ENCODE measurements at regions not wholly inside any gene's neighbourhood (a gene's known extent, or its start where the extent isn't known, plus 50 kb on each side); places are given as distances from the start of the nearest gene placed in this dataset.

DNA sequence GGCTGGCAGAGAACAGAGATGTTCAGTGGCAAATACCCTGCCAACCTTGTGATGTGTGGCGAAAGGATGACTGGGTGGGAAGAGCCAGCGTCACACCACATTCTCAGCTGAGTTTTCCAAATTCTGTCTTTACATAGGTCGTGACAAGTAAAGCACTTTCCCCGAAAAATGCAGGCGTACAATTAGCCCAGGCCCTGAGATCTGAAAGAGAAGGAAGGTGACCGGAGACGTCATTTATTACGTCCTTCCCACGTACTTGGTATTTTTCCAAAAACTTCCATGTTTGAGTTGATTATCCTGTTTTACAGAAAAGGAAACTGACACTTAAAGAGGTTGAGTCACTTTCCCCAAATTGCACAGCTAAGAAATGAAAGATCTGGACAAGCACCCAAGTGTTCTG, 413.3 kb downstream of the PRDM2 start:
- TF ChIP-seq, protein P1, sequence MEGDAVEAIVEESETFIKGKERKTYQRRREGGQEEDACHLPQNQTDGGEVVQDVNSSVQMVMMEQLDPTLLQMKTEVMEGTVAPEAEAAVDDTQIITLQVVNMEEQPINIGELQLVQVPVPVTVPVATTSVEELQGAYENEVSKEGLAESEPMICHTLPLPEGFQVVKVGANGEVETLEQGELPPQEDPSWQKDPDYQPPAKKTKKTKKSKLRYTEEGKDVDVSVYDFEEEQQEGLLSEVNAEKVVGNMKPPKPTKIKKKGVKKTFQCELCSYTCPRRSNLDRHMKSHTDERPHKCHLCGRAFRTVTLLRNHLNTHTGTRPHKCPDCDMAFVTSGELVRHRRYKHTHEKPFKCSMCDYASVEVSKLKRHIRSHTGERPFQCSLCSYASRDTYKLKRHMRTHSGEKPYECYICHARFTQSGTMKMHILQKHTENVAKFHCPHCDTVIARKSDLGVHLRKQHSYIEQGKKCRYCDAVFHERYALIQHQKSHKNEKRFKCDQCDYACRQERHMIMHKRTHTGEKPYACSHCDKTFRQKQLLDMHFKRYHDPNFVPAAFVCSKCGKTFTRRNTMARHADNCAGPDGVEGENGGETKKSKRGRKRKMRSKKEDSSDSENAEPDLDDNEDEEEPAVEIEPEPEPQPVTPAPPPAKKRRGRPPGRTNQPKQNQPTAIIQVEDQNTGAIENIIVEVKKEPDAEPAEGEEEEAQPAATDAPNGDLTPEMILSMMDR (IDR thresholded peaks at IDR 0.05; ENCODE audit: low read length, missing control alignments) = no peak
- H3K4me3 ChIP-seq (replicated peaks; ENCODE audit: low read depth, low read length) = no peak overlapping the region
- DNase-seq (ENCODE audit: low read depth) = no peak

DNA sequence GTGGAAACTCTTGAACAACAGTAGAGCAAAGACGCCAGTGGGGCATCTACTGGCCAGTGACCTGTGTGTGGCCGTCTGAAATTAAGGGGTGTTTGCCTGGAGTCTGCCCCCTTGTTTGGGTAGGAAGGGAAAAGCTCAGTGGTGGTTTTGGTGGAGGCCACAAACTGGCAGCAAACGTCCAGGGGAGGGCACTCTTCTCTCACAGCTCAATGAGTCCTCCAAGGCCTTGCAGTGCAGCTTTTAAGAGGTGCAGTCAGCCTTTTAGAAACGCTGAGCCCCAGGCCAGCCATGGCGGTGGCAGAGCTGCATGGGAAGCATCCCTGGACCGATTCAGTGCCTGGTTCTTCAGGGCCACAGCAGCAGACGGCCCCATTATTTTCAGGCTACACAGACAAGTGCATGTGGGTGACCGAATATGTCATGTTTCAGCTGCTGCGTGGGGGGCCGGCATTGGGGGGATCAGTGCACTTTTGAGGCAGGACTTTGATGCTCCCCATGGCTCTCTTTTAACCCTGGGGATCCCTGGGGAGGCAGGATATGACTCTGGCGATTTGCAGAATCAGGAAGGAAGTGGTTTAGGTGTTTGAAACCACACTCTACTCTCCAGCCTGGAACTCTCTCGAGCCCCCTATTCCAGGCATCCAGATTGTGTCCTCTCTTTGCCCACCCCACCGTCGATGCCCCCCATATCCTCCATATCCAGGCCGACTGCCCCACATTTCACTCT, 414.0 kb downstream of the PRDM2 start:
- TF ChIP-seq, protein P1 (IDR thresholded peaks at IDR 0.05; ENCODE audit: low read length, missing control alignments) = peak; percentile 15
- peak; percentile 16 for DNase-seq (ENCODE audit: low read depth)
- H3K4me3 ChIP-seq (replicated peaks; ENCODE audit: low read depth, low read length) = no peak overlapping the region

DNA sequence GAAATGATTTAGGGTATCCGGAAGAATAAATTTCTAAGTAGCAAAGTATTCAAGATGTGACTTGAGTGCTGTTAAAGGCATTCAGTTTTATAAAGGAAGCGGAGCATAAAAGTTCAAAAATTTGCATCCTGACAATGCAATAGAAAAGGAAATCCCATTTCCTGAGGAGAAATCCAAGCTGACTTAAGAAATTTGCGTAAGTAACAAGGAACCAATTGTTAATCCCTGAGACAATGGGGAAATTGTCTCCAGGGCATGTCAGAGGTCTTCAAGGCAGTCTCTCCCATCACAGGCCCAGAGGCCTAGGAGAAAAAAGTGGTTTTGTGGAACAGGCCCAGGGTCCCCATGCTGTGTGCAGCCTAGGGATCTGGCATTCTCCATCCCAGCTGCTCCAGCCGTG, 416.0 kb downstream of the PRDM2 start:
- H3K4me3 ChIP-seq (replicated peaks; ENCODE audit: low read depth, low read length) = no peak overlapping the region
- TF ChIP-seq, protein P1 (IDR thresholded peaks at IDR 0.05; ENCODE audit: low read length, missing control alignments) = no peak
- DNase-seq (ENCODE audit: low read depth) = no peak

DNA sequence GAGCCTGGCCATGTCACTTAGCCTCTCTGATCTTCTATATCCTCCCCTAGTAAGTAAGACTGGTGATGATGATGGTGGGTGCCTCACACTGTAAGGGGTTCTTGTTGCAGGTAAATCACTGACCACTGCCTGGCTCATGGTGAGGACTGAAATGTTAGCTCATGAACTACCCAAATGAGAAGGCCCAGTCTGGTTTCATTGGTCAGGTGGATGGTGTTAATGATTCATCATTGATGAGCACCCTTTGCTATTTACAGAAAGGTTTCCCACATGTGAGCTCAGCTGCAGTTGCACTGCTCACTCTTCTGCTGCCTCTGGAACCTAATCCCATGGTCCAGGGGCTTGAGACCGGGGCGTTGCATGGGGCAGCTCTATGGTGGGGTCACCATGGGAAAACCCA, 417.7 kb downstream of the PRDM2 start:
- no peak for DNase-seq (ENCODE audit: low read depth)
- TF ChIP-seq, protein P1 (IDR thresholded peaks at IDR 0.05; ENCODE audit: low read length, missing control alignments) = no peak
- H3K4me3 ChIP-seq (replicated peaks; ENCODE audit: low read depth, low read length) = no peak overlapping the region

DNA sequence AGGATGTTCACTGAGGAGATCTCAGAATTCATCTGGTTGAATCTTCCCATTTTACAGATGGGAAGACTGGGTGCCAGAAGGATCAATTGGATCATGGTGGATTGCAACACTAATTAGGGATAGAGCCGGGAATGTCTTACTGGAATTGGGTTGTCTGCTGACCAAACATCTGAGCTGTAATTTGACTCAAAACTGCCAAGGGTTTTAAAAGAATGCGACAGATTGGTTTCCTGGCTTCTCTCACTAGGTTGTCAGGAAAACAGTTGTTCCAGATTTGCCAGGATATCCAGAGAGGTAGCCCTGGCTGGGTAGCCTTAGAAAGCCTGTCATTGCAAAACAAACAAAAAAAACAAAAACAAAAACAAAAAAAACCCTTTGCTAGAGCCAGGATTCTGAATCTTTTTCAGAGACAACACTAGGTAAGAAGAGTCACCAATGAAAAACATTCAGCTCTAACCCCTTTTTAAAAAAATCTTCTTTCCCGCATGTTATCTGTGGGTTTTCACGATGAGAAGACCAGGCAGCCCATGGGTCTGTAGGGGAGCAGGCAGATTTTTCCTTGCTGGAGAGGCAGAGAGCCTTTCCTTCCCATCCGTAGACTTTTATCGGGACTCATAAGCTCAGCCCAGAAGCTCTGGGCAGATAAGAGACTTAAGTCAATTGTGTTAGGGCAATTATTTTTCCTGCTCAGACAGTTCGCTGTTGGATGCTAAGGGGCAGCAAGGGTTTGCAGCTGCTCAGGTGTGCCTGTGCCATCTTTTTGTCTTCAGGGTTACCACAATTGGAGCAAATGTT, 418.9 kb downstream of the PRDM2 start:
- DNase-seq (ENCODE audit: low read depth) = no peak
- TF ChIP-seq, protein P1 (IDR thresholded peaks at IDR 0.05; ENCODE audit: low read length, missing control alignments) = no peak
- H3K4me3 ChIP-seq (replicated peaks; ENCODE audit: low read depth, low read length) = no peak overlapping the region

DNA sequence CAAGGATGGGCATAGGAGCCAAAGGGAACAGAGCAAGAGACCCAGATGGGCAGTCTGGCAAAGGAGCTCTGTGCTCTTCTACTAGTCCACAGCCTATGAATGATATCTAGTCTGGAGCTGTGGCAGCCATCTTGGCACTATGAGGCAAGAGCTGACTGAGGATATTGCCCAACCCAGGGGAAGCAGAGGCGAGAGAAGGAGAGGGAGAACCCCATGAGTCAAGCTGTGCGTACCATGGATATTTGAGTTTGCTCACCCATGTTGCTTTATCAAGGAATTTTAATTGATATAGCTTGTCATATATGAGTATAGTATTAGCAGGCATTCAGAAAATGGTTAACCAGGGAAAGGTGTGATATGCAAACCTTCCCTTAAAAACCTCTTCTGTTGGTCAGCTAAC, 420.9 kb downstream of the PRDM2 start:
- no peak overlapping the region for H3K4me3 ChIP-seq (replicated peaks; ENCODE audit: low read depth, low read length)
- TF ChIP-seq, protein P1 (IDR thresholded peaks at IDR 0.05; ENCODE audit: low read length, missing control alignments) = no peak
- DNase-seq (ENCODE audit: low read depth) = no peak
